Mesenchymal stem cell (in vitro differentiated cells and primary cell): ENCODE measurements at regions not wholly inside any gene's neighbourhood (a gene's known extent, or its start where the extent isn't known, plus 50 kb on each side); places are given as distances from the start of the nearest gene placed in this dataset.

Experiments
- DNase-seq: peaks from one replicate; pipeline ENCODE4 v3.0.0-alpha.2; 2013
- H2AFZ ChIP-seq: one replicate; pipeline ENCODE4 v1.6.1; 2013; ENCODE audit warnings: low read depth, mild to moderate bottlenecking, control low read depth, inconsistent platforms, low read length, moderate library complexity
- H2AK5ac ChIP-seq: 2 replicates; pipeline ENCODE4 v1.6.1; 2013; ENCODE audit warnings: low read length, moderate library complexity, mild to moderate bottlenecking, inconsistent platforms; ENCODE audit not compliant: severe bottlenecking
- H2BK120ac ChIP-seq: one replicate; pipeline ENCODE4 v1.6.1; 2013; ENCODE audit warnings: low read depth, mild to moderate bottlenecking, inconsistent platforms, low read length, moderate library complexity
- H2BK12ac ChIP-seq, 2 experiments: one replicate each; pipeline ENCODE4 v1.6.1; 2013; ENCODE audit warnings: inconsistent platforms in 2 of 2, low read length in 2 of 2, mild to moderate bottlenecking in 2 of 2, moderate library complexity in 2 of 2, control low read depth in 1 of 2
- H2BK15ac ChIP-seq: one replicate; pipeline ENCODE4 v1.6.1; 2013; ENCODE audit warnings: mild to moderate bottlenecking, low read depth, inconsistent platforms; ENCODE audit not compliant: poor library complexity, severe bottlenecking
- H2BK5ac ChIP-seq: 2 replicates; pipeline ENCODE4 v1.6.1; 2013; ENCODE audit warnings: low read depth, mild to moderate bottlenecking, low read length, control low read depth, inconsistent platforms; ENCODE audit not compliant: poor library complexity, severe bottlenecking
- H3K14ac ChIP-seq, 2 experiments: one replicate each; pipeline ENCODE4 v1.6.1; 2013; ENCODE audit warnings: inconsistent platforms in 2 of 2, low read length in 2 of 2, control low read depth in 1 of 2, mild to moderate bottlenecking in 1 of 2, moderate library complexity in 1 of 2
- H3K18ac ChIP-seq, 2 experiments: one replicate each; pipeline ENCODE4 v1.6.1; 2013; ENCODE audit warnings: inconsistent platforms in 2 of 2, low read length in 2 of 2, control low read depth in 1 of 2, low read depth in 1 of 2, mild to moderate bottlenecking in 1 of 2
- H3K23ac ChIP-seq, 2 experiments: one replicate each; pipeline ENCODE4 v1.6.1; 2013; ENCODE audit warnings: inconsistent platforms in 2 of 2, low read length in 2 of 2, mild to moderate bottlenecking in 2 of 2, moderate library complexity in 2 of 2, control low read depth in 1 of 2
- H3K27ac ChIP-seq: 2 replicates; pipeline ENCODE4 v1.5.1; 2013; ENCODE audit warnings: mild to moderate bottlenecking, moderate library complexity, low read length, control low read depth, inconsistent platforms; ENCODE audit not compliant: poor library complexity, severe bottlenecking
- H3K27me3 ChIP-seq, 2 experiments: 2 replicates each; pipeline versions ENCODE4 v1.6.1 to v1.7.0; 2013; ENCODE audit warnings: low read length in 2 of 2, mild to moderate bottlenecking in 2 of 2, moderate library complexity in 2 of 2, control low read depth in 1 of 2, inconsistent platforms in 1 of 2; ENCODE audit not compliant: control insufficient read depth in 1 of 2, insufficient read depth in 1 of 2
- H3K36me3 ChIP-seq, 2 experiments: 2 replicates each; pipeline versions ENCODE4 v1.6.1 to v1.7.0; 2013; ENCODE audit warnings: low read length in 2 of 2, control low read depth in 1 of 2, inconsistent platforms in 1 of 2, low read depth in 1 of 2, mild to moderate bottlenecking in 1 of 2; ENCODE audit not compliant: insufficient read depth in 2 of 2, control insufficient read depth in 1 of 2
- H3K4ac ChIP-seq, 2 experiments: one replicate each; pipeline ENCODE4 v1.6.1; 2013; ENCODE audit warnings: inconsistent platforms in 2 of 2, low read length in 2 of 2, mild to moderate bottlenecking in 2 of 2, moderate library complexity in 2 of 2, control low read depth in 1 of 2, low read depth in 1 of 2
- H3K4me1 ChIP-seq: 2 replicates; pipeline ENCODE4 v1.6.1; 2013; ENCODE audit warnings: low read depth, low read length, control low read depth; ENCODE audit not compliant: control insufficient read depth, insufficient read depth
- H3K4me2 ChIP-seq: 2 replicates; pipeline ENCODE4 v1.6.1; 2013; ENCODE audit warnings: low read length, mild to moderate bottlenecking, inconsistent platforms; ENCODE audit not compliant: poor library complexity, severe bottlenecking
- H3K4me3 ChIP-seq, 2 experiments: 2 replicates each; pipeline versions ENCODE4 v1.5.1 to v1.7.0; 2013; ENCODE audit warnings: low read length in 2 of 2, mild to moderate bottlenecking in 2 of 2, control low read depth in 1 of 2, low read depth in 1 of 2; ENCODE audit not compliant: insufficient read depth in 1 of 2
- H3K79me1 ChIP-seq: replicated peaks from 2 replicates; pipeline ENCODE4 v1.6.1; 2013; ENCODE audit warnings: mild to moderate bottlenecking, control low read depth, low read length, inconsistent platforms; ENCODE audit not compliant: poor library complexity, severe bottlenecking
- H3K9ac ChIP-seq: 2 replicates; pipeline ENCODE4 v1.7.0; 2013; ENCODE audit warnings: mild to moderate bottlenecking, low read length, moderate library complexity
- H3K9me3 ChIP-seq: 2 replicates; pipeline ENCODE4 v1.7.0; 2013; ENCODE audit warnings: mild to moderate bottlenecking, low read length; ENCODE audit not compliant: control insufficient read depth
- H4K8ac ChIP-seq: one replicate; pipeline ENCODE4 v1.6.1; 2013; ENCODE audit warnings: inconsistent platforms, mild to moderate bottlenecking, low read length, moderate library complexity
- H4K91ac ChIP-seq: one replicate; pipeline ENCODE4 v1.6.1; 2013; ENCODE audit warnings: mild to moderate bottlenecking, low read length, inconsistent platforms
- WGBS: methylation state at CpG from one replicate; pipeline ENCODE4 v1.1.7; 2013; ENCODE audit warnings: mixed read lengths; 5-methylcytosine and 5-hydroxymethylcytosine counted together

DNA sequence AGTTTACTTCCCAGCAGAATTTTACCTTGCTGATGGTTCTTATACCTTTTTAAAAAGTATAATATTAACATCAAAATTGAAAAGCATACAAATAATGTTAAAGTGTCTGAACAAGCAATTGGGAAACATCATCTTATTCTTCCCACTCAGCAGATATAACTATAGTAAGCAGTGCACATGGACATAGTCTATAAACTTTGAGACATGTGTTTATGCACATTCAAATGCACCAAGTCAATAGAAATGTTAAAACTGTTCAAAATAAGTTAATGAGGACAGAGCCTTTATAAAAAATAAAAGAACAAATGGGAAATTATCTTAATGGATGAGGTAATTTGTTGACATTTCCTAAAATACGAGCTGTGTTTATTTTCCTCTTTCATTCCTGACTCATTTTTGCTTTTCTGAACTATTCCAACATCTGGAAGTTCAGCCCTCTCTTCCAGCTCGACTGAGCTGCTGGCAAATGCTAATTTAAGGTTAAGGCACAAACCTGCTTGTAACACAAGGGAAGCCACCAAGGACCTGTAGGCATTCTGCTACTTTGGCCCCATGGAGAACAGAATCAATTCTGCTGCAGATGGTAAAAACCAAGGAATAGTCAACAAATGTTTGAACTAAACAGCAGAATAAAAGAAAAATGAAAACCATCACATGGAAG, 110.3 kb upstream of the MAP3K4 start:
- no peaks in the 10 kb centered on the region for H3K36me3 ChIP-seq
- H2BK5ac ChIP-seq = no peak overlapping the region
- DNase-seq = no peak
- no peaks in the 10 kb centered on the region for H3K27me3 ChIP-seq
- no peak overlapping the region for H3K23ac ChIP-seq
- H3K18ac ChIP-seq = no peak overlapping the region
- H2BK12ac ChIP-seq = no peak overlapping the region
- H3K9me3 ChIP-seq = no peaks in the 10 kb centered on the region
- no peak overlapping the region for H4K8ac ChIP-seq
- no peak overlapping the region for H3K14ac ChIP-seq
- no peak overlapping the region for H3K9ac ChIP-seq
- no peak overlapping the region for H3K27ac ChIP-seq
- 2% methylated on average over 2 of the region's 2 CpGs for WGBS
- H2AFZ ChIP-seq = no peak overlapping the region
- H3K4me3 ChIP-seq = no peak overlapping the region
- no peak overlapping the region for H2BK120ac ChIP-seq
- no peak overlapping the region for H4K91ac ChIP-seq
- H2BK15ac ChIP-seq = no peak overlapping the region
- H2AK5ac ChIP-seq = no peak overlapping the region
- no peak overlapping the region for H3K4me2 ChIP-seq
- no peak overlapping the region for H3K4ac ChIP-seq
- no peaks in the 10 kb centered on the region for H3K4me1 ChIP-seq
- H3K79me1 ChIP-seq = no peaks in the 10 kb centered on the region

- Histone ChIP-seq H3K27ac (no peak overlapping the region), H3K14ac (no peak overlapping the region), H3K23ac (no peak overlapping the region), H3K18ac (no peak overlapping the region), H3K36me3 (no peaks in the 10 kb centered on the region), H2BK120ac (no peak overlapping the region), H2BK15ac (no peak overlapping the region), H4K8ac (no peak overlapping the region), H3K4me3 (no peak overlapping the region), H2AK5ac (no peak overlapping the region), H3K4me1 (no peaks in the 10 kb centered on the region), H3K27me3 (no peaks in the 10 kb centered on the region), H2AFZ (no peak overlapping the region), H3K9ac (no peak overlapping the region), H2BK5ac (no peak overlapping the region), H3K79me1 (no peaks in the 10 kb centered on the region), H3K9me3 (no peaks in the 10 kb centered on the region), H4K91ac (no peak overlapping the region), H2BK12ac (no peak overlapping the region), H3K4me2 (no peak overlapping the region), H3K4ac (no peak overlapping the region)
- no peak for DNase-seq
- WGBS = no CpG with 5 or more reads among the region's 2 CpGs
These were observed 109.6 kb upstream of the MAP3K4 start for GRCh38 chr6:160882006-160882405.

- H4K8ac ChIP-seq = no peak overlapping the region
- H3K9me3 ChIP-seq = no peaks in the 10 kb centered on the region
- no peak overlapping the region for H2AFZ ChIP-seq
- H3K4me1 ChIP-seq = no peaks in the 10 kb centered on the region
- H3K4me2 ChIP-seq = no peak overlapping the region
- H3K23ac ChIP-seq = no peak overlapping the region
- no peaks in the 10 kb centered on the region for H3K79me1 ChIP-seq
- H4K91ac ChIP-seq = no peak overlapping the region
- no peak overlapping the region for H2BK5ac ChIP-seq
- no peak overlapping the region for H2BK15ac ChIP-seq
- H3K9ac ChIP-seq = no peak overlapping the region
- H3K4me3 ChIP-seq = no peak overlapping the region
- H2BK12ac ChIP-seq = no peak overlapping the region
- no peak overlapping the region for H3K14ac ChIP-seq
- H3K36me3 ChIP-seq = no peaks in the 10 kb centered on the region
- H2BK120ac ChIP-seq = no peak overlapping the region
- WGBS = 33% methylated on average over 2 of the region's 5 CpGs
- no peak overlapping the region for H2AK5ac ChIP-seq
- H3K27me3 ChIP-seq = no peaks in the 10 kb centered on the region
- H3K27ac ChIP-seq = no peak overlapping the region
- H3K4ac ChIP-seq = no peak overlapping the region
- DNase-seq = no peak
- no peak overlapping the region for H3K18ac ChIP-seq
These were observed 108.7 kb upstream of the MAP3K4 start for GRCh38 chr6:160882791-160883279.

GRCh38 chr6:160883560-160883959, 108.0 kb upstream of the MAP3K4 start:
- H4K8ac ChIP-seq = no peak overlapping the region
- DNase-seq = no peak
- no peaks in the 10 kb centered on the region for H3K79me1 ChIP-seq
- no peak overlapping the region for H2AFZ ChIP-seq
- no peaks in the 10 kb centered on the region for H3K4me1 ChIP-seq
- H3K4me3 ChIP-seq = no peak overlapping the region
- H3K18ac ChIP-seq = no peak overlapping the region
- 53% methylated on average over 2 of the region's 2 CpGs for WGBS
- H3K4me2 ChIP-seq = no peak overlapping the region
- H3K9ac ChIP-seq = no peak overlapping the region
- no peak overlapping the region for H3K27ac ChIP-seq
- H3K36me3 ChIP-seq = no peaks in the 10 kb centered on the region
- H4K91ac ChIP-seq = no peak overlapping the region
- no peak overlapping the region for H2AK5ac ChIP-seq
- H3K14ac ChIP-seq = no peak overlapping the region
- no peak overlapping the region for H2BK5ac ChIP-seq
- no peaks in the 10 kb centered on the region for H3K9me3 ChIP-seq
- no peaks in the 10 kb centered on the region for H3K27me3 ChIP-seq
- no peak overlapping the region for H3K4ac ChIP-seq
- H2BK15ac ChIP-seq = no peak overlapping the region
- H3K23ac ChIP-seq = no peak overlapping the region
- H2BK120ac ChIP-seq = no peak overlapping the region
- H2BK12ac ChIP-seq = no peak overlapping the region
